PC-3 (cell line): ENCODE measurements at regions not wholly inside any gene's neighbourhood (a gene's known extent, or its start where the extent isn't known, plus 50 kb on each side); places are given as distances from the start of the nearest gene placed in this dataset.

ENCODE experiments used
- ATAC-seq: fragments of 200-7000 bp; cut with Tn5 transposase; 2 replicates; pipeline ENCODE4 v1.9.1; 2020; ENCODE audit warnings: mild to moderate bottlenecking, moderate library complexity
- BruUV-seq: library from RNA; stranded (reverse); fragments of 400-500 nt; replicated peaks from 2 replicates; lab custom pipeline; 2021; lab: Mats Ljungman, UMichigan
- CTCF ChIA-PET: fragments of 300-600 bp; sonication (Branson Sonifier 250); formaldehyde crosslinking; loops from one replicate; lab custom pipeline; 2022; ENCODE audit warnings: antibody characterized with exemption; lab: Charles Lee
- POLR2A ChIA-PET: fragments of 300-600 bp; sonication (Branson Sonifier 250); formaldehyde crosslinking; loops from one replicate; lab custom pipeline; 2022; ENCODE audit warnings: antibody characterized with exemption; ENCODE audit not compliant: unreplicated experiment; lab: Charles Lee
- DNase-seq: peaks from one replicate; pipeline ENCODE4 v3.0.0-alpha.2; 2015
- H2AFZ ChIP-seq: fragments of 300-600 bp; sonication (generic); 2 replicates; pipeline ENCODE4 v1.6.0; 2016; ENCODE audit warnings: antibody characterized with exemption, low read length
- H3F3A ChIP-seq: fragments of 300-600 bp; sonication (generic); one replicate; pipeline ENCODE4 v1.6.0; 2017; ENCODE audit warnings: antibody characterized with exemption, low read length, control low read depth, mild to moderate bottlenecking; ENCODE audit not compliant: unreplicated experiment
- H3K27ac ChIP-seq: fragments of 300-600 bp; sonication (generic); 2 replicates; pipeline ENCODE4 v1.5.1; 2016; ENCODE audit warnings: mild to moderate bottlenecking, low read length
- H3K27me3 ChIP-seq: fragments of 300-600 bp; sonication (generic); 2 replicates; pipeline ENCODE4 v1.6.1; 2016; ENCODE audit warnings: low read length, mixed read lengths
- H3K36me3 ChIP-seq: fragments of 300-600 bp; sonication (generic); 2 replicates; pipeline ENCODE4 v1.6.1; 2016; ENCODE audit warnings: low read depth, mixed run types, low read length, mixed read lengths
- H3K4me1 ChIP-seq: fragments of 300-600 bp; sonication (generic); 2 replicates; pipeline ENCODE4 v1.5.1; 2016; ENCODE audit warnings: low read length; ENCODE audit not compliant: insufficient read depth
- H3K4me2 ChIP-seq: fragments of 300-600 bp; sonication (generic); 2 replicates; pipeline ENCODE4 v1.6.0; 2016; ENCODE audit warnings: low read length
- H3K4me3 ChIP-seq: fragments of 300-600 bp; sonication (generic); 2 replicates; pipeline ENCODE4 v1.5.1; 2016; ENCODE audit warnings: mild to moderate bottlenecking, low read length, mixed read lengths
- H3K79me2 ChIP-seq: fragments of 300-600 bp; sonication (generic); 2 replicates; pipeline ENCODE4 v1.6.1; 2017; ENCODE audit warnings: low read length, mixed read lengths
- H3K9ac ChIP-seq: fragments of 300-600 bp; sonication (generic); 2 replicates; pipeline ENCODE4 v1.6.0; 2016; ENCODE audit warnings: mild to moderate bottlenecking, low read length
- H3K9me2 ChIP-seq: fragments of 300-600 bp; sonication (generic); replicated peaks from 2 replicates; pipeline ENCODE4 v1.6.1; 2016; ENCODE audit warnings: mixed run types, low read length, mixed read lengths
- H3K9me3 ChIP-seq: fragments of 300-600 bp; sonication (generic); 2 replicates; pipeline ENCODE4 v1.6.1; 2016; ENCODE audit warnings: low read length, mixed read lengths
- H4K20me1 ChIP-seq: fragments of 300-600 bp; sonication (generic); 2 replicates; pipeline ENCODE4 v1.6.1; 2016; ENCODE audit warnings: low read length, mixed read lengths
- EZH2 ChIP-seq: fragments of 300-600 bp; sonication (generic); IDR thresholded peaks from one replicate; pipeline ENCODE4 v1.6.1; 2017; ENCODE audit warnings: antibody characterized with exemption, mild to moderate bottlenecking, low read length; ENCODE audit not compliant: unreplicated experiment
- EZH2phosphoT487 ChIP-seq: fragments of 300-600 bp; sonication (generic); IDR thresholded peaks from 2 replicates; pipeline ENCODE4 v1.6.1; 2018; ENCODE audit warnings: mild to moderate bottlenecking, antibody characterized with exemption, low read length, borderline replicate concordance
- intact Hi-C: fragments of 100-400 bp; cut with micrococcal nuclease; formaldehyde crosslinking; loops from 2 replicates; pipeline ENCODE4 v1.9.0; 2023
- TF ChIP-seq, protein P1 (sequence below): fragments of 300-600 bp; sonication (generic); conservative IDR thresholded peaks from 2 replicates; pipeline ENCODE4 v1.5.1; 2017; ENCODE audit warnings: antibody characterized with exemption, low read depth, mild to moderate bottlenecking, low read length

- no peaks in the 10 kb centered on the region for H3K4me1 ChIP-seq
- no peak overlapping the region for H2AFZ ChIP-seq
- ChIA-PET CTCF (no interaction called here), POLR2A (no interaction called here)
- H3K9me2 ChIP-seq: no peaks in the 10 kb centered on the region
- 0 out of 2 replicates have a peak, but pooled peaks cover 6% of the 10 kb centered on the region for H3K9me3 ChIP-seq
- TF ChIP-seq EZH2: no peak
- TF ChIP-seq, protein P1, sequence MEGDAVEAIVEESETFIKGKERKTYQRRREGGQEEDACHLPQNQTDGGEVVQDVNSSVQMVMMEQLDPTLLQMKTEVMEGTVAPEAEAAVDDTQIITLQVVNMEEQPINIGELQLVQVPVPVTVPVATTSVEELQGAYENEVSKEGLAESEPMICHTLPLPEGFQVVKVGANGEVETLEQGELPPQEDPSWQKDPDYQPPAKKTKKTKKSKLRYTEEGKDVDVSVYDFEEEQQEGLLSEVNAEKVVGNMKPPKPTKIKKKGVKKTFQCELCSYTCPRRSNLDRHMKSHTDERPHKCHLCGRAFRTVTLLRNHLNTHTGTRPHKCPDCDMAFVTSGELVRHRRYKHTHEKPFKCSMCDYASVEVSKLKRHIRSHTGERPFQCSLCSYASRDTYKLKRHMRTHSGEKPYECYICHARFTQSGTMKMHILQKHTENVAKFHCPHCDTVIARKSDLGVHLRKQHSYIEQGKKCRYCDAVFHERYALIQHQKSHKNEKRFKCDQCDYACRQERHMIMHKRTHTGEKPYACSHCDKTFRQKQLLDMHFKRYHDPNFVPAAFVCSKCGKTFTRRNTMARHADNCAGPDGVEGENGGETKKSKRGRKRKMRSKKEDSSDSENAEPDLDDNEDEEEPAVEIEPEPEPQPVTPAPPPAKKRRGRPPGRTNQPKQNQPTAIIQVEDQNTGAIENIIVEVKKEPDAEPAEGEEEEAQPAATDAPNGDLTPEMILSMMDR: no peak
- TF ChIP-seq EZH2phosphoT487: no peak
- no peaks in the 10 kb centered on the region for H4K20me1 ChIP-seq
- ATAC-seq (no peak), DNase-seq (no peak)
- BruUV-seq: no TSS peak
- no peaks in the 10 kb centered on the region for H3K36me3 ChIP-seq
- H3K4me3 ChIP-seq: no peak overlapping the region
- H3F3A ChIP-seq: no peaks in the 10 kb centered on the region
- H3K9ac ChIP-seq: no peak overlapping the region
- no peak overlapping the region for H3K4me2 ChIP-seq
- H3K27me3 ChIP-seq: no peaks in the 10 kb centered on the region
- H3K27ac ChIP-seq: no peak overlapping the region
- intact Hi-C loops: no loop called here
- no peaks in the 10 kb centered on the region for H3K79me2 ChIP-seq
Observed at GRCh38 chr5:3729631-3730030, 134.0 kb downstream of the IRX1 start.

DNA sequence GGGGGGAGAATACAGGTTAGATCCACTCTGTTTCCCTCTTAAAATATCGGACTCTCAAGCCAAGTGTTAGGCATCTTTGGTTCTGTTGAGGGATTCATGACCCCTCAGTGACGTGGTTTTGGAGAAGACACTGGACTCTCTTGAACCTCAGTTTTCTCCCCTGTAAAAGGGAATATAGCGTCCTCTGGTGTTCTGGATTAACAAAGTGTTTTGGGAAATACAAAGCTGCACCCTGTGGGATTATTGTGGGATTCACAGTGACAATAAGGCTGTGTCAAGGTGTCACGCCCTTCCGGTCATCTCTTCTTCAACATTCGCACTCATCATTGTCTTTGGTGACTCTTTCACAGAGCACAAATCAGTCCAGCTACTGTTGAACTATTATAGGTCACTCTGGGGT is 139.0 kb downstream of the IRX1 start:
- TF ChIP-seq, protein P1: no peak
- TF ChIP-seq EZH2: no peak
- no peak for TF ChIP-seq EZH2phosphoT487
- H3K36me3 ChIP-seq: no peaks in the 10 kb centered on the region
- no peak overlapping the region for H2AFZ ChIP-seq
- ATAC-seq (no peak), DNase-seq (no peak)
- H4K20me1 ChIP-seq: no peaks in the 10 kb centered on the region
- H3K4me2 ChIP-seq: no peak overlapping the region
- no peaks in the 10 kb centered on the region for H3K79me2 ChIP-seq
- H3K4me1 ChIP-seq: no peaks in the 10 kb centered on the region
- POLR2A ChIA-PET: no interaction called here
- no TSS peak for BruUV-seq
- H3K27ac ChIP-seq: no peak overlapping the region
- no peaks in the 10 kb centered on the region for H3F3A ChIP-seq
- CTCF ChIA-PET: no interaction called here
- intact Hi-C loops: no loop called here
- H3K9me3 ChIP-seq: 0 out of 2 replicates have a peak, but pooled peaks cover 6% of the 10 kb centered on the region
- no peak overlapping the region for H3K4me3 ChIP-seq
- H3K9me2 ChIP-seq: no peaks in the 10 kb centered on the region
- H3K9ac ChIP-seq: no peak overlapping the region
- H3K27me3 ChIP-seq: no peaks in the 10 kb centered on the region

DNA sequence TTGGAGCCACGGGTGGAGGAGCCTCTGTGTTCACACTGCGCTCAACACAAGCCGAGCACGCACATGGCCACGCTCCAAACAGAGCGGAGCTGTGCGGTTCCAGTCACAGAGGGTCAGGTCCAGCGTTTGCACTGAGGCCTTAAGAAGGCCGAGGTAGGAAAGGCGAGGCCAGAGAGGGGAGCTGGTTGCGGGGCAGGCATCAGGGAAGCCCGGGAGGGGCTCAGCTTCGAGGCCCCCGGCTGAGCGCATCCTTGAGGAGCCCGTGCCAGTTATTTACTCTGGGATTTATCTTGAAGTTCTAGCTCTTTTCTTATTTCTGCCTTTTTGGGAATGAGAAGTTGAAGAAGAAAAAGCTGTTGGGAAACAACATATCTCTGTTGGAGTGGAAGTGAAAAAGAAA is 140.8 kb downstream of the IRX1 start:
- H3K36me3 ChIP-seq: no peaks in the 10 kb centered on the region
- DNase-seq (no peak), ATAC-seq (no peak)
- no peak overlapping the region for H2AFZ ChIP-seq
- no peak overlapping the region for H3K4me2 ChIP-seq
- 0 out of 2 replicates have a peak, but pooled peaks cover 5% of the 10 kb centered on the region for H3K9me3 ChIP-seq
- no peaks in the 10 kb centered on the region for H3F3A ChIP-seq
- no peaks in the 10 kb centered on the region for H3K9me2 ChIP-seq
- H3K4me3 ChIP-seq: no peak overlapping the region
- ChIA-PET POLR2A (no interaction called here), CTCF (no interaction called here)
- TF ChIP-seq EZH2 (no peak), EZH2phosphoT487 (no peak)
- TF ChIP-seq, protein P1: no peak
- BruUV-seq: no TSS peak
- H3K79me2 ChIP-seq: no peaks in the 10 kb centered on the region
- H3K27me3 ChIP-seq: no peaks in the 10 kb centered on the region
- H3K27ac ChIP-seq: no peak overlapping the region
- intact Hi-C loops: no loop called here
- no peaks in the 10 kb centered on the region for H4K20me1 ChIP-seq
- H3K9ac ChIP-seq: no peak overlapping the region
- H3K4me1 ChIP-seq: no peaks in the 10 kb centered on the region
